HG03460 (cell line): ENCODE measurements at regions not wholly inside any gene's neighbourhood (a gene's known extent, or its start where the extent isn't known, plus 50 kb on each side); places are given as distances from the start of the nearest gene placed in this dataset.
"Not testable (repeated sequence)": the region's sequence is repeated elsewhere in the genome, so short reads cannot be mapped to it uniquely, and the experiment has no call there.

Source experiments
- ATAC-seq: cut with Tn5 transposase; IDR thresholded peaks from one replicate; pipeline ENCODE4 v1.9.1; 2021; ENCODE audit not compliant: unreplicated experiment

- ATAC-seq = no peak
Observed at GRCh38 chrX:110965409-110966090, 130.4 kb upstream of the PAK3 start.

DNA sequence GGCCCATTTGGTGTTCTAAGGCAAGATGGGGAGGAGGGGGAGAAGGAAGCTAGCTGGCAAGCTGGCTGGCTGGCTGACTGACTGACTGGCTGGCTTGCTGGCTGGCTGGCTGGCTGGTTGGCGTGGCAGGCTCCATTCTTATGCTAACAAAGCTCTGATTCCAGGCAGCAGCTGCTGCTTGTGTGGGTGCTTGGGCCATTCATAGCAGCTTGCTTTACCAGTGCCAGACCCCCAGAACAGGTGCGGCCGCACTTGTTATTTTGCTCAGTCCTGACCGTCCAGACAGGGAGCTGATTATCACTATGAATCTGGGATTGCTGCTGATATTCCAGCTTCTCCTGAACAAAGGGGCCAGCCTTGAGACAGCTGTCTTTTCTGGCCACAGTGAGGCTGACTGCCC lies 131.2 kb upstream of the PAK3 start:
- no peak for ATAC-seq

- no peak for ATAC-seq
Observed at GRCh38 chrX:110962451-110962850, 133.5 kb upstream of the PAK3 start.

- no peak for ATAC-seq
Observed at GRCh38 chrX:110955706-110956105, 140.3 kb upstream of the PAK3 start.

DNA sequence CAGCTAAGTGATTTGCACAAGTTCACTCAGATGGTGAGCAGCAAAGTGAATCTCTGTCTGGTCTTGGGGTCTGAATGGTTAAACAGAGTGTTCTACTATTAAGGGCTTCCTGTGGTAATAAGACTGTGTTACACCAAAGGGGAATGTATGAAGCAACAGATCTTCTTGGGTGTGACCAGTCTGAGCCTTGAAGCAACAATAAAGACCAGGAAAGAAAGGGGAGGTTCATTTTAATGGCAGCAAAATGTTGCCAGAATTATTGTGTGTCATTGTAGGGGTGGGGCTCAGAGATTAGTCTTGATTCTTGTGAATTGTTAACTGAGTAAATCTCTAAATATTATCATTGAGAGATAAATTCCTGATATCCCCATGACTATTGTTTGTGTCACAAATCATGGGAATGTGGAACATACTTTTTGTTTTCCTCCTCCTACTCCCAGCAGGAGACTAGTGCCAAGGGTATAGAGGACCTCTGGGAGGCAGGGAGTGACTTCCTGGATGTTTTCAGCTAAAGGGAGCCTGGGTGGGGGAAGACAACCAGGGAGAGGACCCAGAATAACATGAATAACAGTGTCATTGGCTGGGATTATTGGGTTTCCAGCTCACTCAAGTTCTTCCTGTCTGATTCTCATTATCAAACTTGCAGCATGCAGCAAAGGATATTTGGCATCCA lies 141.4 kb upstream of the PAK3 start:
- no peak for ATAC-seq

DNA sequence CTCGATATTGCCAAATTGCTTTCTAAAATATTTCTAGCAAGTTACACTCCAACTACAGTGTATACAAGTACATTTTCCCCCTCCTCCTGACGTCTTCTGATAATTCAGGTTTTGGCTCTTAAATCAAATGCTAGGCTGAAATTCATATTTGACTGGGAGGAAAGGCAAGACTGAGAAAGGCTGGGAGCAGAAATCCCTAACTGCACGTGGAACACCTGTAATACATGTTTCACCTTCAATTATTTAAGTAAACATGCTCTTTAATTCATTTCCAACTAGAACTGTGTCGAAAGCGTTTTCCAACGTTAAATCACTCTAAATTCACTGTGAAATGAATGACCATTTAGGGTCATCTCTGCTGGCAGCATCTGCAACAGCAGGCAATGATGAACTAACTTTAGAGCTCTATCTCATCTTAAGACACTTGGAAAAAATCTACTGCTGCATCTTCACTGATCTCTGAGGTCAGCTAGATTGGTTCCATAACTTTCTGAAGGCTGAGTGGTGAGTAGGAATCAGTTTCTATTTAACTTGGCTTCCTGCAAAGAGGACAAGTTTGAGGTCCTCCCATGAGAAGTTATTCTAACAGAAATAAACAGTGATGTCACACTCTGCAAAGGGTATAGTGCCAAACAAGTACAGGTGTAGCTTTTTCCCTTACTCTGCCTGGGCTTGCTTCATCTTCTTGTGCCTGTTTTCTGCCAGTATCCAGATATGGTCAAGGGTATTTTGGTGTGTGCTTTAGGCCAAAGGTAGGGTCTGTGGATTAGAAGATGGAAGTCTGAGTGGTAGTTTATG lies 144.3 kb upstream of the PAK3 start:
- no peak for ATAC-seq

GRCh38 chrX:110944751-110945675 lies 149.4 kb upstream of the CHRDL1 start:
- ATAC-seq = no peak

DNA sequence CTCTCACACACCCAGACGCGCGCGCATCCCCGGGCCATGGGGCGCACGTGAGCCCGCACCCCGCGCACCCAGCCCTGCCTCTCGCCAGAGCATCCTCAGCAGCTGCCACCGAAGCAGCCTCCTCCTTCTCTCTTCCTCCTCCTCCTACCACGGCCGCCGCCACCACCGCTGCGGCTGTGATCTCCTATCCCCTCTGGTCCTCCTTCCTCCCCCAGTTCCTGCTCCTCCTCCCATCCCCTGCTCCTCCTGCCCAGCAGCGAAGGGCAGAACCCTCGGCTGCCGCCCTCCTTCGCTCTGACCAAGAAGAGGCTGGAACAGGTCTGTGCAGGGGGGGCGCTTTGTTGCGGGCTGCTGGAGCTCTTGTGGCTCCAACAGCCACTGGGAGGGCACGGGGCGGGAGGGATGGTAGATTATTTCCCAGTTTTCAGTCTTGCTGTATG lies 148.7 kb upstream of the CHRDL1 start:
- ATAC-seq = no peak

GRCh38 chrX:110941906-110942305 lies 146.3 kb upstream of the CHRDL1 start:
- ATAC-seq = no peak

GRCh38 chrX:110938977-110939732 lies 143.5 kb upstream of the CHRDL1 start:
- ATAC-seq = no peak

DNA sequence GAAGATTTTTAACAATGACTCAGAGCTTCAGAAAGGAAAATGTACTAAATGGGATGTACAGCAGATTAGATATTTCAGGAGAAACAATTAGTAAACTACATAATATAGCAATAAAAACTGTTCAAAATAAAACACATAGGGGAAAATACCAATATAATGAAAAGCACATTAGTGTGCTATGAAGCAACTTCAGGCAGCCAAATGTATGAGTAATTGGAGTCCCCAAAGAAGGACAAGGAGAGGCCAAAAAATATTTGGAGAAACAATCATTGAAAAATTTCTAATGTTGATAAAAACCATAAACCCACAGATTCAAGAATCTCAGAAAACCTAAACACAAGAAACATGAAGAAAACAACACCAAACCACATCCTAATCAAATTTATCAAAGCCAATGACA lies 129.3 kb upstream of the CHRDL1 start:
- no peak for ATAC-seq

GRCh38 chrX:110920991-110921390 lies 125.4 kb upstream of the CHRDL1 start:
- ATAC-seq = no peak

DNA sequence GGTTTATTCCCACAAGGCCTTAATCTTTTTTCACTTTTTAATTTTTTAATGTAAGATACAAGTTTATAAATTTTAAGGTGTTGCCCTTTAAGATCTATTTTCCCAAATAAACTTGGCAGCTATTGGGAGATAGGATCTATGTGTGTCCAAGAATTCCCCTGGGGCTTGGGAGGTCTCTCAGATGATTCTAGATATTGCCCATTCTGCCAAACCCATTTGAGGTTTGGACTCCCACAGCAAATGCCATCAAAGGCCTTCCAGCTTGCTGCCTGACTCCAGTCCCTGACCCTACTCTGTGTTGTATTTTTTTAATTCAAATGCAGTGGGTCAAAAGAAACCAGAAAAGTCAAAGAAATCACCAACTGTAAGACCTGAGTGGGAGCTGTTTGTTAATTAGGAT lies 120.0 kb upstream of the CHRDL1 start:
- no peak for ATAC-seq

GRCh38 chrX:110915111-110915510 lies 119.5 kb upstream of the CHRDL1 start:
- no peak for ATAC-seq

DNA sequence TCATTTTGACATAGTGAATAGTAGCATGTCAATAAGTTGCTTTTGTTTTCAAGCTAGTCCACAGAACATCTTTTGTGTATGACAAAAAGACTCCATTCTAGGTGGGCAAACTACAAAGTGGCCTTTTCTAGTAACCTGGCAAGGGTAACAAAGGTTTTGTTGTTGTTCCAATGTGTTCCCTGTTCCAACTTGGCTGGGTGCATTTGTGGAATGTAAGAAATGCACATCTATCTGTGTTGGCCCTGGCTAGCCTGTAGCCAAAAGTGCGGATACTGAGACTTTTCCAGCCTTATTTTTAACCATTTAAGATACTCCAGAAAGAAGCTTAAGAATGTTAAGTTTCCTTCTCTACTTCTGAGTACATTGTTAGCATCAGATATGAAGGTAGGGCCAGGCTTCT lies 118.7 kb upstream of the CHRDL1 start:
- no peak for ATAC-seq

DNA sequence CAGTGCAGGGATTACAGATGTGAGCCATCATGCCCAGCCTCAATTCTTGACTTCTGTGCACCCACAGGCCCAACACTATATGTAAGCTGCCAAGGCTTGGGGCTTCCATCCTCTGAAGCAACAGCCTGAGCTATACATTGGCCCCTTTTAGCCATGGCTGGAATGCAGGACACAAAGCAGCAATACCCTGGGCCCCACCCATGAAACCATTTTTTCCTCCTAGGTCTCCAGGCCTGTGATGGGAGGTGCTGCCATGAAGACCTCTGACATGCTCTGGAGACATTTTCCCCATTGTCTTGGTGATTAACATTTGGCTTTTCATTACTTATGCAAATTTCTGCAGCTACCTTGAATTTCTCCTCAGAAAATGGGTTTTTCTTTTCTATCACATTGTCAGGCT lies 109.1 kb upstream of the CHRDL1 start:
- ATAC-seq = not testable (repeated sequence)

DNA sequence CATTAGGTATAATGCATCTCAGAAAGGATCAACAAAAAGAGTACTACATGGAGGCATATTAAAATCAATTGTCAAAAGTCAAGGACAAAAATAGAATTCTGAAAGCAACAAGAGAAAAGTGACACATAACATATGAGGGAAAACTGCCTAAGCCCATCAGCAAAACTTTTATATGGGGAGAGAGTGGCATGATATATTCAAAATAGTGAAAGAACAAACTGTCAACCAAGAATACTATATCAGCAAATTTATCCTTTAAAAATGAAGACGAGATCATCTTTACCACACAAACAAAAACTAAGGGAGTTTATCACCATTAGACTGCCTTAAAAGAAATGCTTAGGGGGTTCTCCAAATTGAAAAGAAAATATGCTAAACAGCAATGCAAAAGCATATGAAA lies 86.4 kb upstream of the CHRDL1 start:
- ATAC-seq = no peak

- ATAC-seq = no peak
Observed at GRCh38 chrX:110877326-110877725, 81.7 kb upstream of the CHRDL1 start.

- no peak for ATAC-seq
Observed at GRCh38 chrX:110871839-110872238, 76.2 kb upstream of the CHRDL1 start.

DNA sequence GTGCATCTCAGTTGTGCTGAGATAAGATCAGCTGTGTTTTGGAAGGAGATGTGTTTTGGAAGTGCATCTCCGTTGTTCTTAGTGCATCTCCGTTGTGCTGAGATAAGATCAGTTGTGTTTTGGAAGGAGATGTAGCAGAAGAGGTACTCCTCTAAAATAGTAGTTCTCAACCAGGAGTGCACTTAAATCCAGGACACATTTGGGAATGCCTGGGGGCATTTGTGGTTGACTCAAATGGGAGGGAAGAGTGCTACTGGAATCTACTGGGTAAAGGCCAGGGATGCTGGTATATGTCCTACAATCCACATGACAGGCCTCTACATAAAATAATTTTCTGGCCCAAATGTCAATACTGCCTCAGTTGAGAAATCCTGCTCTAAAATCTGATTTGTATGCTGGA lies 70.8 kb upstream of the CHRDL1 start:
- ATAC-seq = no peak
